Stimulated activated CD4-positive, alpha-beta T cell treated with anti-CD3 and anti-CD28 coated beads, TNF-alpha, amount 100 ng/mL, for 24 hours (primary cell): ENCODE measurements at regions not wholly inside any gene's neighbourhood (a gene's known extent, or its start where the extent isn't known, plus 50 kb on each side); places are given as distances from the start of the nearest gene placed in this dataset.
"Not testable (repeated sequence)": the region's sequence is repeated elsewhere in the genome, so short reads cannot be mapped to it uniquely, and the experiment has no call there.

Source experiments
- DNase-seq, 3 experiments: peaks; one replicate each; pipeline ENCODE4 v3.0.0-alpha.2; 2020; ENCODE audit warnings: low read depth in 3 of 3

DNA sequence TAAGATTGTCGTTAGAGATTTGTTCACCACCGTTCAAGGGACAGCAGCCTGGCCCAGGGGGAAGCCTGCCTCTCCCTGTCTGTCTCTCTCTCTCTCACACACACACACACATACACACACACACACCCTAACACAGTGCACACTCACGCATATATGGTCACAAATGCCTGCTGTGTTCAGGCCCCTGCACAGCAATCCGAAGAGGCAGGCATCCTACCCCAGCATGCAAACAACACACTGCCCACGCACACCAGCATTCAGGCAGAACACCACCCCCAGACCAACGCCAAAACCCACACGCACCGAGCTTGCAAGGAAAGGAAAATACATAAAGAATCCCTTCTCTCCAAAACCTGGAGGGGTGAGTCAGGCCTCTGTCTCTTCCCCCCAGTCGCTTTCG, 111.6 kb upstream of the FOXD4L5 start:
- not testable (repeated sequence) for DNase-seq

DNA sequence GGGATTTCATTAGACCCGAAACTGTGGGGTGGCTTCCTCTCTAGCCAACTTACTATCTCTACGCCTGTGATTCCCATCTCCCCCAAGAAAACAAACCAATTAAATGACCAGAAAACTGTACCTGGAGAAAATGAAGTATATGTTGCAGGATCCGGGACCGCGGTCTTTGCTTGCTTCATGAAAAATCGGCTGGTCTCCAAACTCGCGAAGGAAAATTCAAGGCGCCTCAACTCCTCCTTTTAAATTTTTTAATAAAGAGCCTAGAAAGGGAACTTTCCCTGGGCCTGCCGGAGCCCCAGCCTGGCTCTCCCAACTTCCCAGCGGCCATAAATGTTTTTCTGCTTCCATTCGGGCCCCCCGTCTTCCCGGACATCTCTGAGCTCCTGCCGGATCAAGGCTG, 110.8 kb upstream of the FOXD4L5 start:
- DNase-seq, result not testable (repeated sequence)

DNA sequence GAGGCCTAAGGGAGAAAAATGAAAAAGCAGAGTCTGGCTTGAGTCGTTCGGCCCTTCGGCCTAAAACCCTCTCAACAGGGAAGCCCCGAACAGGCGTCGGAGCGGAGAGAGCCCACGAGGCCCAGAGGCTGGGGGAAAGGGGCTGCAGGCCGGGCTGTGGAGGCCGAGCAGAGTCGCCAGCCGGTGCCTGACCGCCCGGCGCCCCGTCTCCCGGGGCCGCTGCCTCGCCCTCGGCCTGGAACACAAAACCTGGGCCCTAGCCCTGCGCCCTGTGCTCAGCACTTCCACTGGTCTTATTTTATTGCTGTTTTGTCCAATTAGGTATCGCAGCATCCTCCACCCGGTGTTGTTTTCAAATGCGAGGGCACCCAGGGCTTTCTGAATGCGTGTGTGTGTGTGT, 110.1 kb upstream of the FOXD4L5 start:
- not testable (repeated sequence) for DNase-seq

DNA sequence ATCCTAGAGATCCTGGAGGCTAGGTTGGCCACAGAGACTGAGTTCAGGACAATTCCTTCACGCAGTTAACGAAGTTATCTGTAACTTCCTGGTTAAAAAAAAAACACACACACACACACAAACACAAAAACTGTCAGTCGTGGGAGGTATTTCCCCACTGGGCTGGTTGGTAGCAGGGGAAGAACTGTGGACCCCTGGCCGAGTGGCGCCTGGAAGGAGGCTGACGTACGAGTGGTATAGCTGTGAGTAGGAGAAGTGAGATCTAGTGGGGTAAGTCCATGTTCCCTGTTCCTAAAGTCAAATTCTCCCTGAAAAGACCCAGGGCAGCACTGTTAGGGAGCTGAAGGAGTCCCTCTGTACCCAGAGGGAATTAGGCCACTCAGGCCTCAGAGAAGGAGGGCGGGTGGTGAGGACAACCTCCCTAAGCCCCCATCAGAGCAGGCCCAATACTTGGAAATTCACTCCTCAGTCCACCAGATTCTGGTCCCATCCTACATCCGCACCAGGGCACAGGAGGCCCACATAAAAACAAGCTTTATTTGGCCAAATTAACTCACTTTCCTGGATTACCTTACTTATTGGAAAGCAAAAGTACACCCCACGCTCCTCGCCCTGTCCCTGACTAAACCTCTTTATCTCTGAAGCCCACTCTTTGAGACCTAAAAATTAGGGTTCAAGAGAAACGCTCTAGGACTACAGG, 108.3 kb upstream of the FOXD4L5 start:
- DNase-seq, result not testable (repeated sequence)

DNA sequence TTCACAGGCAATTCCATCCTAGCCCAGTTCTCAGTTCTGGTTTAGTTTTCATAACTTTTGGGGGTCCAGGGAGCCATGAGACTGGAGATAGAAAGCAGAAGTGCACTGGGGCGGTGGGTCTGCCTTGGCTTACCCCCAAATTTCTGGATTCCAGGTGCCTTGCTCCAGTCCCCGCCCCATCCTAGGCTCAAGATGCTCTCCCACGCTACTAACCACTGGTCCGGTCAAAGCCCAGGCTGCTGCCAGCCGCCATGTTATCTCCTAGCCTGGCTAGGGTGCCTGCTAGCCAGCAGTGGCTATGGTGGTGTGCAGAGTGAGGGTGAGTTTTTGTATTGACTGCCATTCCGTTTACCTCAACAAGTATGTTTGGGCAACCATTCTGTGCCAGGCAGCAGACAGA, 107.6 kb upstream of the FOXD4L5 start:
- DNase-seq, result not testable (repeated sequence)

DNA sequence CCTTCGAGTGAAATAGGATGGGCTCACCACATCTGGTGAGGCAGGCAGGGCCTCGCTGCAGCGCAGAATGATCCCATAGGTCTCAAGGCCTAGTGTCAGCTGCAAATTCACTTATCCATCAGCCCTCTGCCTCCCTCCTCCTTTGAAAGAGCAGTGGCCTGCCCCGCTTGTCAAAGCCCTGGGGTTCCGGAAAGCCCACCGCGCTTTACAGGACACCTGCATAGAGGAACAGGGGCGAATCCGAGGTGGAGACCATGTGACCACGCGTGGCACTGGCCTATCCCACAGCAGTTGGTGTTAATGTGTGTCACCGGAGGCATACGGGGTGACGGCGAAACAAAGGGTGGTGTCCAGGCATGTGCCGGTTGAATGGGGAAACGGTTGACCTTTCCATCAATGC, 104.7 kb upstream of the FOXD4L5 start:
- not testable (repeated sequence) for DNase-seq

DNA sequence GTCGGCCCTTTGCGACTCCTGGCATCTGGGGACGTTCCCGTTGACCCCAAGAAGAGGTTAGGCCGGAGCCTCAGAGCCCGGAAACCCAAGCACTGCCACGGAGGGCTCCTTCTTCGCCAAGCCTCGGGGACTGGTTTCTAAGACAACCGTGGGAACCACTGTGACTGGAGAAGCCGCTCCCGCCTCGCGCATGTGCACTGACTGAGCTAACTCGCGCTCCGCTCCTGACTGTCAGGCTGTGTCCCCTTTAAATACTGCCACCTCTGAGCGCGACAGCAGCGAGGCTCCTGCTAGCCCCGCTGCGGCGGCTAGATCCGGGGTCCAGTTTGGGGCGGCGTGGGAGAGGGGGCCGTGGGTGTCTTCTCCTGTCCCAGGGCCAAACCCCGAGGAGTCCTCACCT, 104.2 kb upstream of the FOXD4L5 start:
- not testable (repeated sequence) for DNase-seq

DNA sequence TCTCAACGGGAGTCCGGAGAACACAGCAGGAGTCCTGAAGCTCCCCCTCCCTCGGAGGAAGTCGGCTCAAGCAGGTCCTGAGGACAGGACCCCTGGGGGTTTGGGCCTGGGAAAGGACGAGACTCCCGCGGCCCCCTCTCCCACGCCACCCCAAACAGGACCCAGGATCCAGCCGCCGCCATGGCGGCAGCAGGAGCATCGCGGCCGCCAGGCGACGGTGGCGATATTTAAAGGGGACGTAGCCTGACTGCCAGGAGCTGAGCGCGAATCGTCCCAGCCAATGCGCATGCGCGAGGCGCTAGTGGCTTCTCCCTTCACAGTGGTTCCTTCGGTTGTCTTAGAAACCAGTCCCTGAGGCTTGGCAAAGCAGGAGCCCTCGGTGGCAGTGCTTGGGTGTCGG, 101.7 kb upstream of the FOXD4L5 start:
- peak; percentile 43 to 73 (median 51) for DNase-seq

DNA sequence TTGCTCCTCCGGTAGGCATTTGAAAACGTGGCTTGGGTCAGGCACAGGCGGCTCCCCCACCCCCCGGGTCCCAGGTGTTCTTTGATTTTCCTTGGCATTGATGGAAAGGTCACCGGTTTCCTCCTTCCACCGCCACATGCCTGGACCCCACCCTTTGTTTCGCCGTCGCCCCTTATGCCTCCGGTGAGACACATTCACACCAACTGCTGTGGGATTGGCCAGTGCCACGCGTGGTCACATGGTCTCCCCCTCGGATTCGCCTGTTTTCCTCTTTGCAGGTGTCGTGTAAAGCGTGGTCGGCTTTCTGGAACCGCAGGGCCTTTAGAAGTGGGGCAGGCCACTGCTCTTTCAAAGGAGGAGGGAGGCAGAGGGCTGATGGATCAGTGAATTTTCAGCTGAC, 101.2 kb upstream of the FOXD4L5 start:
- DNase-seq, result not testable (repeated sequence)

DNA sequence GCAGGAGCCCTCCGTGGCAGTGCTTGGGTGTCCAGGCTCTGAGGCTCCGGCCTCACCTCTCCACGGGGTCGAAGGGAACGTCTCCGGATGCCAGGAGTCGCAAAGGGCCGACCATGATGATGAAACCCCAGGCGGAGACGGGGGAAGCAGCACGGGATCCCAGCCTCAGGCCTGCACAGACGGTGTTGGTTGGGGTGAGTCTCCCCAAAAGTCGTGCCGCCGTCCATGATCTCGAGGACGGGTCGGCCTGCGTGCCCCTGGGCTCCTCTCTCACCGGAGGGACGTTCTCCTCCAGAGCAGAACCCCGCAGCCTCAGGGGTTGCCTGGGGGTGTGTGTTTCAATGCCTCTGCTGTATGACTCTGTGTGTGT, 100.6 kb upstream of the FOXD4L5 start:
- DNase-seq, result not testable (repeated sequence)

DNA sequence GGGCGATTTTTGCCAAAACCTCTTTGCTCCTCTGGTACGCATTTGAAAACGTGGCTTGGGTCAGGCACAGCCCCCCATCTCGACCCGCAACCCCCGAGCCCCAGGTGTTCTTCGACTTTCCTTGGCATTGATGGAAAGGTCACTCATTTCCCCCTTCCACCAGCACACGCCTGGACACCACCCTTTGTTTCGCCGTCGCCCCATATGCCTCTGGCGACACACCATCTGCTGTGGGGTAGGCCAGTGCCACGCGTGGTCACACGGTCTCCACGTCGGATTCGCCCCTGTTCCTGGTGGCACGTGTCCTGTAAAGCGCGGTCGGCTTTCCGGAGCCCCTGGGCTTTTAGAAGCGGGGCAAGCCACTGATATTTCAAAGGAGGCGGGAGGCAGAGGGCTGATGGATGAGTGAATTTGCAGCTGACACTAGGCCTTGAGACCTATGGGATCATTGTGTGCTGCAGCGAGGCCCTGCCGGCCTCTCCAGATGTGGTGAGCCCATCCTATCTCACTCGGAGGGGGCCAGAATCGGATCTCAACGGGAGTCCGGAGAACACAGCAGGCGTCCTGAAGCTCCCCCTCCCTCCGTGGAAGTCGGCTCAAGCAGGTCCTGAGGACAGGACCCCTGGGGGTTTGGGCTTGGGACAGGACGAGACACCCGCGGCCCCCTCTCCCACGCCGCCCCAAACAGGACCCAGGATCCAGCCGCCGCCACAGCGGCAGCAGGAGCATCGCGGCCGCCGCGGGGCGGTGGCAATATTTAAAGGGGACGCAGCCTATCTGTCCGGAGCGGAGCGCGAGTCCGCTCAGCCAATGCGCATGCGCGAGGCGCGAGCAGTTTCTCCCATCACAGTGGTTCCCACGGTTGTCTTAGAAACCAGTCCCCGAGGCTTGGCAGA, 100.0 kb upstream of the FOXD4L5 start:
- DNase-seq, result not testable (repeated sequence)

DNA sequence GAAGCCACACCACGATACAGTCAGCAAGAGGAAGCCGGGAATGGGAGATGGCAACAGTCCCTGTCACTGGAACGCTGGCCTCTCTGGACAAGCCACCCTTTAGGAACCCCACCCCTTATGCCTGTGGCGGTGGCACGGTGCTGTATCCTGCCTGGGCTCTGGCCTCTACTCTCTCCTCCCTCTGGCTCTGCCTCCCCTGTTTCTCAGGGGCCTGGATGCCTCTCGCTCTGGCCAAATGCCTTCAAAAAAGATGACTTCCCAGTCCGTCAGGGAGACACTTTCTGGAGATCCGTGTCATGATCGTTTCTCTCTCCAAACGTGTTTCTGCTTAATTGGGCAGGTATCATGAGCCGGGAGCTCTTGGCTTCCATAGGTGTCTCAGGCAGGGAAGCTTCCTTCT, 99.1 kb upstream of the FOXD4L5 start:
- not testable (repeated sequence) for DNase-seq

DNA sequence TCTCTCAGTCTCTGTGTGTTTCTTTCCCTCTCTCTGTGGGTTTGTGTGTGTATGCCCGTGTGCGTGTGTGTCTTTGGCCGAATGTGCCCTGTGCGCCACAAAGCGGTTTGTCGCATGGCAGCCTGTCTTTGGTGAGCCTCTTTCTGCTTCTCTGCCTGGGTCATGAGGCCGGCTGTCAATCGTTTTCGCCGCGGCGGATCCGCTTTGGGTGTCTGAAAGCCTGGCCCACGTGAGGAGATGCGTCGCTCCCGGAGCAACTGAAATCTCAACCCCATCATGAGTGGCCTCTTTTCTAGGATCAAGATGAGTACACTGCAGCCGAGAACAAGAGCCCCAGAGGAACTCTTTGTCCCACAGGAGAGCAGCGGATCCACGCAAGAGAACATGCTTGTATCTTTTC, 98.6 kb upstream of the FOXD4L5 start:
- DNase-seq, result not testable (repeated sequence)

DNA sequence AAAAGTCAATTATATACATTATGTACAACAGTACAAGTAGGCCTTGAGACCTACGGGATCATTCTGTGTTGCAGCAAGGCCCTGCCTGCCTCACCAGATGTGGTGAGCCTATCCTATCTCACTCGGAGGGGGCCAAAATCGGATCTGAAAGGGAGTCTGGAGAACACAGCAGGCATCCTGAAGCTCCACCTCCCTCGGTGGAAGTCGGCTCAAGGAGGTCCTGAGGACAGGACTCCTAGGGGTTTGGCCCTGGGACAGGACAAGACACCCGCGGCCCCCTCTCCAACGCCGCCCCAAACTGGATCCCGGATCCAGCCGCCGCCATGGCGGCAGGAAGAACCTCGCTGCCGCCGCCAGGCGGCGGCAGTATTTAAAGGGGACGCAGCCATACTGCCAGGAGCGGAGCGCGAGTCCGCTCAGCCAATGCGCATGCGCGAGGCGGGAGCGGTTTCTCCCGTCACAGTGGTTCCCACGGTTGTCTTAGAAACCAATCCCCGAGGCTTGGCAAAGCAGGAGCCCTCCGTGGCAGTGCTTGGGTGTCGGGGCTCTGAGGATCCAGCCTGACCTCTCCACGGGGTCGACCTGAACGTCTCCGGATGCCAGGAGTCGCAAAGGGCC, 97.8 kb upstream of the FOXD4L5 start:
- not testable (repeated sequence) for DNase-seq
